ENCODE measurements at regions not wholly inside any gene's neighbourhood (a gene's known extent, or its start where the extent isn't known, plus 50 kb on each side); places are given as distances from the start of the nearest gene placed in this dataset.
A peak's percentile ranks its signal among the peaks of the same experiment; 100 is the strongest.
"Not testable (repeated sequence)": the region's sequence is repeated elsewhere in the genome, so short reads cannot be mapped to it uniquely, and the experiment has no call there.

DNA sequence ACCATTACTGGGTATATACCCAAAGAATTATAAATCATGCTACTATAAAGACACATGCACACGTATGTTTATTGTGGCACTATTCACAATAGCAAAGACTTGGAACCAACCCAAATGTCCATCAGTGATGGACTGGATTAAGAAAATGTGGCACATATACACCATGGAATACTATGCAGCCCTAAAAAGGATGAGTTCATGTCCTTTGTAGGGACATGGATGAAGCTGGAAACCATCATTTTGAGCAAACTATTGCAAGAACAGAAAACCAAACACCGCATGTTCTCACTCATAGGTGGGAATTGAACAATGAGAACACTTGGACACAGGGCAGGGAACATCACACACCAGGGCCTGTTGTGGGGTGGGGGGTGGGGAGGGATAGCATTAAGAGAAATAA is 88.5 kb upstream of the DPH5 start:
- FAIRE-seq; dilution Hi-C loops (cut with MboI; ENCODE audit: extremely low pct_ligation_motif_present, low sequenced_read_pairs): not testable (repeated sequence)
- peaks cover 12% of the 10 kb centered on the region for H3K4me1 ChIP-seq (ENCODE audit: control insufficient read depth, extremely low read depth, insufficient read depth, low read length)

DNA sequence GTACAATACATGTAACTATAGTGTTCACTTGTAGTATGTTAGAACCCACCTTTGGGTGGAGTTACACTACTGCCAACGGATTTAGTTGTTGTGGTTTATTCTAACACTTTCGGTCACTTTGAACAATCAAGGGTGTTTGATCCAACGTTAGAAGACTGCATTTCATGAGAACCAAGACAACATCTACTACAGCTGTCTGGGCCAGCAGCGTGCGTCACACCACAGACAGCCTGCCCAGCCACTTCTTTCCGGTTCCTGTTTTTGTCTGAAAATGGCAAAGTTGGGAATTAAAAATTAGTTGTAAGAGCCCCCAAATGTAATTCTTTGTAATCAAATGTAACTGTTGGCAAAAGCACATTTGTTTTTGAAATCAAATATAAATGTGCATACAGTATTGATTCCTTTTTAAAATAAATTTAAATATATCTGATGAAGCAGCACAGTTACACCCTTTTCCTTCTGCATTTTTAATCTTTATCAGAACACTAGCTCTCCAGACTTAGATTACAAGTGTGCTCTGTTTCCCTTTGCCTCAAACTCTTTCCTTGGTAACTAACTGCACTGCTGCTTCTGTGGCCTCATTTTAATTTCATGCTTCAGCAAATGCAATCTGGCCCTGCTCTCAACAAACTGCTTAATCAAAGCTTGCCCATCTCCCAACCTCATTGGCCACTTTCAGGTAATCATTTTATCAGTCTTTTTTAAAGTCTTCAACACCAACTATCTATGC is 86.6 kb upstream of the DPH5 start:
- Histone ChIP-seq H3K79me2 (ENCODE audit: control insufficient read depth, insufficient read depth, low read length) (no peaks in the 10 kb centered on the region), H3K27ac (ENCODE audit: insufficient read depth, low read depth, low read length) (peak overlapping the region; percentile 78), H3K36me3 (ENCODE audit: control insufficient read depth in 2 of 2, extremely low read depth in 1 of 2, insufficient read depth in 2 of 2, low read length in 2 of 2) (no peaks in the 10 kb centered on the region), H3K4me2 (ENCODE audit: insufficient read depth, low read length) (peak overlapping the region; percentile 0), H2AFZ (ENCODE audit: low read depth, low read length) (peak overlapping the region; percentile 32), H3K9me1 (replicated peaks; ENCODE audit: control insufficient read depth, extremely low read depth, insufficient read depth, low read length) (no peaks in the 10 kb centered on the region), H3K27me3 (ENCODE audit: control insufficient read depth in 2 of 2, insufficient read depth in 2 of 2, low read length in 2 of 2) (no peaks in the 10 kb centered on the region), H3K9me3 (replicated peaks; ENCODE audit: control insufficient read depth, insufficient read depth, low read length) (no peaks in the 10 kb centered on the region), H3K4me3 (replicated peaks in 1 of 3; ENCODE audit: insufficient read depth in 1 of 3, low read depth in 1 of 3, low read length in 3 of 3) (no peak overlapping the region), H3K4me1 (ENCODE audit: control insufficient read depth, extremely low read depth, insufficient read depth, low read length) (peaks cover 12% of the 10 kb centered on the region), H3K9ac (replicated peaks; ENCODE audit: extremely low read depth, insufficient read depth, low read length) (peak overlapping the region; percentile 21), H4K20me1 (replicated peaks; ENCODE audit: control insufficient read depth, extremely low read depth, insufficient read depth, low read length) (no peaks in the 10 kb centered on the region)
- TSS peak; percentile 52 for BruUV-seq (replicated peaks)
- FAIRE-seq (peak; percentile 84), DNase-seq (ENCODE audit: low read depth, low spot score) (peak; percentile 93)
- TF ChIP-seq EZH2 (IDR thresholded peaks at IDR 0.05; ENCODE audit: borderline replicate concordance, low read depth, low read length, severe bottlenecking), result no peak
- no peak for TF ChIP-seq JUN (IDR thresholded peaks at IDR 0.05; ENCODE audit: borderline replicate concordance, insufficient read depth, insufficient read length, low read depth)
- TF ChIP-seq FOS (IDR thresholded peaks at IDR 0.05; ENCODE audit: borderline replicate concordance, insufficient read depth, low read length), result peak; percentile 29
- TF ChIP-seq, protein P1, sequence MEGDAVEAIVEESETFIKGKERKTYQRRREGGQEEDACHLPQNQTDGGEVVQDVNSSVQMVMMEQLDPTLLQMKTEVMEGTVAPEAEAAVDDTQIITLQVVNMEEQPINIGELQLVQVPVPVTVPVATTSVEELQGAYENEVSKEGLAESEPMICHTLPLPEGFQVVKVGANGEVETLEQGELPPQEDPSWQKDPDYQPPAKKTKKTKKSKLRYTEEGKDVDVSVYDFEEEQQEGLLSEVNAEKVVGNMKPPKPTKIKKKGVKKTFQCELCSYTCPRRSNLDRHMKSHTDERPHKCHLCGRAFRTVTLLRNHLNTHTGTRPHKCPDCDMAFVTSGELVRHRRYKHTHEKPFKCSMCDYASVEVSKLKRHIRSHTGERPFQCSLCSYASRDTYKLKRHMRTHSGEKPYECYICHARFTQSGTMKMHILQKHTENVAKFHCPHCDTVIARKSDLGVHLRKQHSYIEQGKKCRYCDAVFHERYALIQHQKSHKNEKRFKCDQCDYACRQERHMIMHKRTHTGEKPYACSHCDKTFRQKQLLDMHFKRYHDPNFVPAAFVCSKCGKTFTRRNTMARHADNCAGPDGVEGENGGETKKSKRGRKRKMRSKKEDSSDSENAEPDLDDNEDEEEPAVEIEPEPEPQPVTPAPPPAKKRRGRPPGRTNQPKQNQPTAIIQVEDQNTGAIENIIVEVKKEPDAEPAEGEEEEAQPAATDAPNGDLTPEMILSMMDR (IDR thresholded peaks at IDR 0.05; ENCODE audit: extremely low read depth in 1 of 2, insufficient read depth in 1 of 2, low read depth in 1 of 2, low read length in 2 of 2), result no peak
- no peak for TF ChIP-seq POLR2A (IDR thresholded peaks at IDR 0.05; ENCODE audit: low read depth, low read length)
- TF ChIP-seq POLR2AphosphoS5 (IDR thresholded peaks at IDR 0.05; ENCODE audit: insufficient read depth, low read depth, low read length), result peak; percentile 32
- TF ChIP-seq MYC (IDR thresholded peaks at IDR 0.05; ENCODE audit: low read depth, low read length), result no peak
- TF ChIP-seq GATA2 (IDR thresholded peaks at IDR 0.05; ENCODE audit: insufficient read depth, insufficient read length, low read depth, low read length), result no peak
- TF ChIP-seq, protein P2, sequence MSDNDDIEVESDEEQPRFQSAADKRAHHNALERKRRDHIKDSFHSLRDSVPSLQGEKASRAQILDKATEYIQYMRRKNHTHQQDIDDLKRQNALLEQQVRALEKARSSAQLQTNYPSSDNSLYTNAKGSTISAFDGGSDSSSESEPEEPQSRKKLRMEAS (IDR thresholded peaks at IDR 0.05; ENCODE audit: insufficient read depth, insufficient read length), result no peak
- POLR2A ChIA-PET, result no interaction called here
- dilution Hi-C loops (cut with MboI; ENCODE audit: extremely low pct_ligation_motif_present, low sequenced_read_pairs) (no loop called here), intact Hi-C loops (cut with micrococcal nuclease) (loop anchor here (1.0 to 2.0 kb wide), 5 partner anchors 49 to 153 kb away; no protein-coding TSS in a partner anchor)
- CTCF ChIA-PET, result no interaction called here

More for the DNA sequence above, 88.5 kb upstream of the DPH5 start:
- H3K9me1 ChIP-seq (replicated peaks; ENCODE audit: control insufficient read depth, extremely low read depth, insufficient read depth, low read length); H3K27ac ChIP-seq (ENCODE audit: insufficient read depth, low read depth, low read length); H2AFZ ChIP-seq (ENCODE audit: low read depth, low read length); H3K79me2 ChIP-seq (ENCODE audit: control insufficient read depth, insufficient read depth, low read length); H3K9me3 ChIP-seq (replicated peaks; ENCODE audit: control insufficient read depth, insufficient read depth, low read length); intact Hi-C loops (cut with micrococcal nuclease); H3K27me3 ChIP-seq (ENCODE audit: control insufficient read depth in 2 of 2, insufficient read depth in 2 of 2, low read length in 2 of 2); DNase-seq (ENCODE audit: low read depth, low spot score); H3K9ac ChIP-seq (replicated peaks; ENCODE audit: extremely low read depth, insufficient read depth, low read length); H3K36me3 ChIP-seq (ENCODE audit: control insufficient read depth in 2 of 2, extremely low read depth in 1 of 2, insufficient read depth in 2 of 2, low read length in 2 of 2); H3K4me2 ChIP-seq (ENCODE audit: insufficient read depth, low read length); H4K20me1 ChIP-seq (replicated peaks; ENCODE audit: control insufficient read depth, extremely low read depth, insufficient read depth, low read length); H3K4me3 ChIP-seq (replicated peaks in 1 of 3; ENCODE audit: insufficient read depth in 1 of 3, low read depth in 1 of 3, low read length in 3 of 3); BruUV-seq (replicated peaks); CTCF ChIA-PET; POLR2A ChIA-PET: not testable (repeated sequence)

Data from endothelial cell of umbilical vein (primary cell).